ENCODE measurements at regions not wholly inside any gene's neighbourhood (a gene's known extent, or its start where the extent isn't known, plus 50 kb on each side); places are given as distances from the start of the nearest gene placed in this dataset.

- Histone ChIP-seq H3K27me3 (ENCODE audit: insufficient read depth in 3 of 3, low read length in 2 of 3) (peaks cover 0 to 3% (median 0%) of the 10 kb centered on the region in 3 donors), H3K36me3 (ENCODE audit: insufficient read depth in 1 of 2, low read depth in 1 of 2) (no peaks in the 10 kb centered on the region), H3K9me3 (peaks cover 24% of the 10 kb centered on the region), H3K27ac (no peak overlapping the region), H3K4me1 (no peaks in the 10 kb centered on the region), H3K4me3 (no peak overlapping the region)
- intact Hi-C loops (cut with DNase I): no loop called here
- ATAC-seq (no peak), DNase-seq (no peak)
- WGBS, 3 donors: 65 to 84% (median 71%) methylated on average over 3 of the region's 3 CpGs
- TF ChIP-seq CTCF (IDR thresholded peaks at IDR 0.05): no peak
Observed at GRCh38 chrX:65045001-65045400, 68.8 kb upstream of the ZC4H2 start.

- ATAC-seq (peak in 2 of 4 donors; percentile 44 to 54), DNase-seq (peak; percentile 16 to 43)
- Histone ChIP-seq H3K36me3 (ENCODE audit: insufficient read depth in 1 of 2, low read depth in 1 of 2) (no peaks in the 10 kb centered on the region), H3K4me1 (no peaks in the 10 kb centered on the region), H3K27ac (no peak overlapping the region), H3K27me3 (ENCODE audit: insufficient read depth in 3 of 3, low read length in 2 of 3) (peaks cover 0 to 44% (median 3%) of the 10 kb centered on the region in 3 donors), H3K4me3 (peak overlapping the region; percentile 59), H3K9me3 (no peaks in the 10 kb centered on the region)
- WGBS, 3 donors: 1 to 25% (median 1%) methylated on average over 15 of the region's 15 CpGs
- intact Hi-C loops (cut with DNase I): no loop called here
- TF ChIP-seq CTCF (IDR thresholded peaks at IDR 0.05): no peak
Observed at GRCh38 chrX:65035446-65035770, 59.2 kb upstream of the ZC4H2 start.

GRCh38 chrX:65034668-65035445, 58.6 kb upstream of the ZC4H2 start, which contains the start of gene ZC3H12B:
TSS of gene ZC3H12B (plus strand) at chrX:65034826.
- intact Hi-C loops (cut with DNase I): no loop called here
- ATAC-seq (peak; percentile 51 to 81 (median 64)), DNase-seq (peak; percentile 62 to 78)
- Histone ChIP-seq H3K4me1 (no peaks in the 10 kb centered on the region), H3K27ac (no peak within 1 kb of the TSS), H3K36me3 (ENCODE audit: insufficient read depth in 1 of 2, low read depth in 1 of 2) (no peaks in the 10 kb centered on the region), H3K4me3 (peak within 1 kb of the TSS; percentile 59), H3K9me3 (no peaks in the 10 kb centered on the region), H3K27me3 (ENCODE audit: insufficient read depth in 3 of 3, low read length in 2 of 3) (peaks cover 0 to 44% (median 3%) of the 10 kb centered on the region in 3 donors)
- 0 to 28% (median 1%) methylated on average over 13 to 68 of the region's 69 CpGs for WGBS, 3 donors
- no peak for TF ChIP-seq CTCF (IDR thresholded peaks at IDR 0.05)

- no peak overlapping the region for H3K27ac ChIP-seq
- no peaks in the 10 kb centered on the region for H3K36me3 ChIP-seq (ENCODE audit: insufficient read depth in 1 of 2, low read depth in 1 of 2)
- no peak for DNase-seq
- no peak for ATAC-seq
- intact Hi-C loops (cut with DNase I): no loop called here
- H3K4me3 ChIP-seq: peak overlapping the region; percentile 59
- 6 to 41% (median 9%) methylated on average over 9 to 11 of the region's 11 CpGs for WGBS, 3 donors
- H3K4me1 ChIP-seq: no peaks in the 10 kb centered on the region
- no peak for TF ChIP-seq CTCF (IDR thresholded peaks at IDR 0.05)
- H3K9me3 ChIP-seq: no peaks in the 10 kb centered on the region
- peaks cover 0 to 47% (median 3%) of the 10 kb centered on the region in 3 donors for H3K27me3 ChIP-seq (ENCODE audit: insufficient read depth in 3 of 3, low read length in 2 of 3)
Observed at GRCh38 chrX:65034292-65034667, 58.0 kb upstream of the ZC4H2 start.
